HepG2 (cell line): ENCODE measurements at regions not wholly inside any gene's neighbourhood (a gene's known extent, or its start where the extent isn't known, plus 50 kb on each side); places are given as distances from the start of the nearest gene placed in this dataset.
A peak's percentile ranks its signal among the peaks of the same experiment; 100 is the strongest.

Source experiments
- AHDC1 ChIP-seq: sonication (generic); formaldehyde crosslinking; IDR thresholded peaks from 2 replicates; pipeline ENCODE4 v1.5.1; 2020; ENCODE audit warnings: mild to moderate bottlenecking, missing genetic modification reagents, borderline replicate concordance
- ARHGAP35 ChIP-seq: sonication (generic); formaldehyde crosslinking; IDR thresholded peaks from 2 replicates; pipeline ENCODE4 v1.9.0; 2022; ENCODE audit warnings: mild to moderate bottlenecking, inconsistent platforms, moderate library complexity, missing genetic modification reagents, borderline replicate concordance
- CHCHD3 ChIP-seq: sonication (generic); formaldehyde crosslinking; IDR thresholded peaks from 2 replicates; pipeline ENCODE4 v1.8.0; 2022; ENCODE audit warnings: mild to moderate bottlenecking, missing genetic modification reagents, moderate library complexity
- DPF2 ChIP-seq: sonication (generic); formaldehyde crosslinking; IDR thresholded peaks from 2 replicates; pipeline ENCODE4 v1.4.0; 2020; ENCODE audit warnings: mild to moderate bottlenecking, low read depth, missing genetic modification reagents, borderline replicate concordance
- ETV5 ChIP-seq: IDR thresholded peaks from 2 replicates; pipeline ENCODE4 v1.6.1; 2018; ENCODE audit warnings: missing biosample characterization, missing genetic modification reagents, inconsistent platforms, borderline replicate concordance
- GABPA ChIP-seq, 2 experiments: IDR thresholded peaks; 2 replicates each; pipeline ENCODE4 v1.6.1; 2011 to 2016; ENCODE audit warnings: low read depth in 2 of 2, low read length in 1 of 2, missing biosample characterization in 1 of 2, missing genetic modification characterization in 1 of 2
- HNF4A ChIP-seq: sonication (generic); formaldehyde crosslinking; IDR thresholded peaks from 2 replicates; pipeline ENCODE4 v1.4.0; 2020; ENCODE audit warnings: missing genetic modification reagents
- HNF4G ChIP-seq, 2 experiments: sonication (generic) in 1 of 2; formaldehyde crosslinking in 1 of 2; IDR thresholded peaks; 2 replicates each; pipeline versions ENCODE4 v1.4.0 to v1.6.1; 2011 to 2020; ENCODE audit warnings: borderline replicate concordance in 2 of 2, low read depth in 2 of 2, mild to moderate bottlenecking in 2 of 2, low read length in 1 of 2, missing genetic modification reagents in 1 of 2, moderate library complexity in 1 of 2
- HNRNPUL1 ChIP-seq: fragments of 200-400 bp; formaldehyde crosslinking; IDR thresholded peaks from 2 replicates; pipeline ENCODE4 v1.6.1; 2017; ENCODE audit warnings: low read depth, mild to moderate bottlenecking, low read length, moderate library complexity
- KDM6A ChIP-seq: IDR thresholded peaks from 2 replicates; pipeline ENCODE4 v1.6.1; 2016; ENCODE audit warnings: low read depth
- NFE2 ChIP-seq: sonication (generic); formaldehyde crosslinking; IDR thresholded peaks from 2 replicates; pipeline ENCODE4 v1.4.0; 2020; ENCODE audit warnings: missing genetic modification reagents
- PRPF4 ChIP-seq: fragments of 200-400 bp; formaldehyde crosslinking; IDR thresholded peaks from 2 replicates; pipeline ENCODE4 v1.6.1; 2016; ENCODE audit warnings: low read length, low read depth; ENCODE audit not compliant: poor library complexity, severe bottlenecking
- SAFB2 ChIP-seq: sonication (generic); formaldehyde crosslinking; IDR thresholded peaks from 2 replicates; pipeline ENCODE4 v1.5.1; 2020; ENCODE audit warnings: missing genetic modification reagents, low read depth, mild to moderate bottlenecking, borderline replicate concordance
- SOX6 ChIP-seq, 2 experiments: fragments of 450-650 bp in 1 of 2; sonication (generic) in 1 of 2; formaldehyde crosslinking in 1 of 2; IDR thresholded peaks; 2 replicates each; pipeline versions ENCODE4 v1.4.0 to v1.6.1; 2017 to 2020; ENCODE audit warnings: antibody characterized with exemption in 1 of 2, mild to moderate bottlenecking in 1 of 2, missing genetic modification reagents in 1 of 2
- TAF1 ChIP-seq: sonication (generic); formaldehyde crosslinking; IDR thresholded peaks from 2 replicates; pipeline ENCODE4 v1.4.0; 2020; ENCODE audit warnings: missing genetic modification reagents
- TEAD3 ChIP-seq: optimal IDR thresholded peaks from 2 replicates; pipeline ENCODE3; 2016; ENCODE audit warnings: borderline replicate concordance
- THYN1 ChIP-seq: sonication (generic); formaldehyde crosslinking; IDR thresholded peaks from 2 replicates; pipeline ENCODE4 v1.8.1; 2023; ENCODE audit warnings: low read depth, mild to moderate bottlenecking, moderate library complexity, missing genetic modification reagents, borderline replicate concordance
- ZC3H13 ChIP-seq: sonication (generic); formaldehyde crosslinking; IDR thresholded peaks from 2 replicates; pipeline ENCODE4 v1.8.1; 2023; ENCODE audit warnings: mild to moderate bottlenecking, missing genetic modification reagents, moderate library complexity
- ZC3H4 ChIP-seq: sonication (generic); formaldehyde crosslinking; IDR thresholded peaks from 2 replicates; pipeline ENCODE4 v1.4.0; 2020; ENCODE audit warnings: missing genetic modification reagents, borderline replicate concordance
- ZFY ChIP-seq: sonication (generic); formaldehyde crosslinking; IDR thresholded peaks from 2 replicates; pipeline ENCODE4 v1.4.0; 2020; ENCODE audit warnings: missing genetic modification reagents
- ZMYM4 ChIP-seq: sonication (generic); formaldehyde crosslinking; IDR thresholded peaks from 2 replicates; pipeline ENCODE4 v1.8.1; 2023; ENCODE audit warnings: mild to moderate bottlenecking, missing genetic modification reagents
- ZNF143 ChIP-seq: sonication (generic); formaldehyde crosslinking; IDR thresholded peaks from 2 replicates; pipeline ENCODE4 v1.4.0; 2020; ENCODE audit warnings: missing genetic modification reagents
- ZNF329 ChIP-seq: sonication (generic); formaldehyde crosslinking; IDR thresholded peaks from 2 replicates; pipeline ENCODE4 v1.9.0; 2021; ENCODE audit warnings: low read depth, mild to moderate bottlenecking, missing genetic modification reagents
- ZNF335 ChIP-seq: sonication (generic); formaldehyde crosslinking; IDR thresholded peaks from 2 replicates; pipeline ENCODE4 v1.4.0; 2020; ENCODE audit warnings: missing genetic modification reagents
- ZNF33A ChIP-seq: sonication (generic); formaldehyde crosslinking; IDR thresholded peaks from 2 replicates; pipeline ENCODE4 v1.5.1; 2020; ENCODE audit warnings: missing genetic modification reagents, mild to moderate bottlenecking, moderate library complexity, borderline replicate concordance
- ZNF549 ChIP-seq: sonication (generic); formaldehyde crosslinking; IDR thresholded peaks from 2 replicates; pipeline ENCODE4 v1.5.0; 2020; ENCODE audit warnings: missing genetic modification reagents

- TF ChIP-seq AHDC1, result peak; percentile 35; the same call in 1 of the 2 replicates
- no peak for TF ChIP-seq PRPF4
- TF ChIP-seq TEAD3 (CRISPR knock-in tag), result peak; percentile 11
- no peak for TF ChIP-seq ARHGAP35 (CRISPR knock-in tag)
- TF ChIP-seq ZC3H13 (CRISPR knock-in tag), result no peak
- TF ChIP-seq ETV5 (CRISPR knock-in tag), result peak; percentile 33; the same call in 1 of the 2 replicates
- no peak for TF ChIP-seq ZNF335 (CRISPR knock-in tag)
- TF ChIP-seq NFE2 (CRISPR knock-in tag), result no peak
- TF ChIP-seq CHCHD3, result no peak
- no peak for TF ChIP-seq HNRNPUL1
- TF ChIP-seq THYN1 (CRISPR knock-in tag), result no peak
- no peak for TF ChIP-seq GABPA (IDR thresholded peaks at IDR 0.05; ENCODE audit: low read depth, low read length)
- peak; percentile 43 for TF ChIP-seq GABPA (CRISPR knock-in tag; IDR thresholded peaks at IDR 0.05; ENCODE audit: low read depth)
- no peak for TF ChIP-seq ZC3H4 (CRISPR knock-in tag)
- TF ChIP-seq SOX6 (IDR thresholded peaks at IDR 0.05), result no peak
- TF ChIP-seq SOX6 (CRISPR knock-in tag; IDR thresholded peaks at IDR 0.05), result peak; percentile 70
- peak; percentile 51; the same call in 1 of the 2 replicates for TF ChIP-seq DPF2
- no peak for TF ChIP-seq ZFY (CRISPR knock-in tag)
- no peak for TF ChIP-seq ZNF549 (CRISPR knock-in tag)
- peak; percentile 23; the same call in 1 of the 2 replicates for TF ChIP-seq ZMYM4 (CRISPR knock-in tag)
- no peak for TF ChIP-seq SAFB2
- TF ChIP-seq KDM6A (CRISPR knock-in tag), result 0 out of 2 replicates have a peak, but pooled peaks have one; percentile 33
- peak; percentile 61; the same call in 1 of the 2 replicates for TF ChIP-seq HNF4G (IDR thresholded peaks at IDR 0.05; ENCODE audit: borderline replicate concordance, low read depth, low read length)
- peak; percentile 33; the same call in 1 of the 2 replicates for TF ChIP-seq HNF4G (CRISPR knock-in tag; IDR thresholded peaks at IDR 0.05; ENCODE audit: borderline replicate concordance, low read depth)
- no peak for TF ChIP-seq ZNF329 (CRISPR knock-in tag)
- TF ChIP-seq ZNF33A (CRISPR knock-in tag), result no peak
- TF ChIP-seq HNF4A (CRISPR knock-in tag), result peak; percentile 93
- TF ChIP-seq ZNF143 (CRISPR knock-in tag), result no peak
- TF ChIP-seq TAF1, result no peak
These were observed 364.6 kb upstream of the EPHA6 start (continued) for GRCh38 chr3:96449803-96450202.
